ENCODE measurements at regions not wholly inside any gene's neighbourhood (a gene's known extent, or its start where the extent isn't known, plus 50 kb on each side); places are given as distances from the start of the nearest gene placed in this dataset.

GRCh38 chr18:24875777-24876176 is 415.3 kb downstream of the HRH4 start:
- TF ChIP-seq, protein P1, sequence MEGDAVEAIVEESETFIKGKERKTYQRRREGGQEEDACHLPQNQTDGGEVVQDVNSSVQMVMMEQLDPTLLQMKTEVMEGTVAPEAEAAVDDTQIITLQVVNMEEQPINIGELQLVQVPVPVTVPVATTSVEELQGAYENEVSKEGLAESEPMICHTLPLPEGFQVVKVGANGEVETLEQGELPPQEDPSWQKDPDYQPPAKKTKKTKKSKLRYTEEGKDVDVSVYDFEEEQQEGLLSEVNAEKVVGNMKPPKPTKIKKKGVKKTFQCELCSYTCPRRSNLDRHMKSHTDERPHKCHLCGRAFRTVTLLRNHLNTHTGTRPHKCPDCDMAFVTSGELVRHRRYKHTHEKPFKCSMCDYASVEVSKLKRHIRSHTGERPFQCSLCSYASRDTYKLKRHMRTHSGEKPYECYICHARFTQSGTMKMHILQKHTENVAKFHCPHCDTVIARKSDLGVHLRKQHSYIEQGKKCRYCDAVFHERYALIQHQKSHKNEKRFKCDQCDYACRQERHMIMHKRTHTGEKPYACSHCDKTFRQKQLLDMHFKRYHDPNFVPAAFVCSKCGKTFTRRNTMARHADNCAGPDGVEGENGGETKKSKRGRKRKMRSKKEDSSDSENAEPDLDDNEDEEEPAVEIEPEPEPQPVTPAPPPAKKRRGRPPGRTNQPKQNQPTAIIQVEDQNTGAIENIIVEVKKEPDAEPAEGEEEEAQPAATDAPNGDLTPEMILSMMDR (IDR thresholded peaks at IDR 0.05): no peak
- TF ChIP-seq EZH2 (IDR thresholded peaks at IDR 0.05; ENCODE audit: borderline replicate concordance, insufficient read depth, low read depth, low read length, poor library complexity, severe bottlenecking): no peak

Data from B cell (primary cell).